ENCODE measurements at regions not wholly inside any gene's neighbourhood (a gene's known extent, or its start where the extent isn't known, plus 50 kb on each side); places are given as distances from the start of the nearest gene placed in this dataset.

DNA sequence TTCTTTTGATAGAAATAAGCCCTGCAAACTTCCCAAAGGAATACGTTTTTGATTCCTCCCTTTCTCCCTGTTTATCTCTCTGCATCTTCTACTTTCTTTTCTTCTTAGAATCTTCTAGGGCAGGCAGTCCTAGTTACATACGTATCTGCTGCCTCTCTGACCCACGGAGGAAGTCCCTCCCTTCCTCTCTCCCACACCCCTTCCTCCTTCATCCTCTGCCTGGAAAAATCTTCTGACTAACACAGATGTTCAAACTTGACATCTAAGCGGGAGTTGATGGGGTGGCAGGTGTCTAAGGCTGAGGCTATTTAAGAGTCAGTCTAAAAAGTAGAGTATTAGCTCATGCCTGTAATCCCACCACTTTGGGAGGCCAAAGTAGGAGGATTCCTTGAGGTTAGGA is 88.6 kb downstream of the MAP1LC3B2 start:
- no peak overlapping the region for H3K27ac Mint-ChIP-seq
- no peaks in the 10 kb centered on the region for H3K36me3 Mint-ChIP-seq (ENCODE audit: low read depth)
- intact Hi-C loops (cut with DNase I, micrococcal nuclease): no loop called here
- DNase-seq (no peak), ATAC-seq (ENCODE audit: poor library complexity) (no peak)
- peaks cover 6% of the 10 kb centered on the region for H3K9me3 Mint-ChIP-seq
- H3K27me3 Mint-ChIP-seq: peaks cover 6% of the 10 kb centered on the region
- Histone ChIP-seq H3K36me3 (ENCODE audit: insufficient read depth, low read length) (no peaks in the 10 kb centered on the region), H3K4me3 (ENCODE audit: low read length) (no peak overlapping the region), H3K27ac (ENCODE audit: low read depth in 1 of 2, low read length in 2 of 2) (no peak overlapping the region), H3K9me3 (ENCODE audit: control insufficient read depth in 1 of 2, insufficient read depth in 1 of 2, low read length in 2 of 2) (peaks cover 0 to 10% of the 10 kb centered on the region in 2 experiments), H3K27me3 (ENCODE audit: control insufficient read depth in 1 of 2, insufficient read depth in 2 of 2, low read length in 2 of 2) (no peaks in the 10 kb centered on the region), H3K4me1 (ENCODE audit: insufficient read depth, low read length) (no peaks in the 10 kb centered on the region)
- POLR2A ChIA-PET: no interaction called here
- peaks cover 5% of the 10 kb centered on the region for H3K4me1 Mint-ChIP-seq (ENCODE audit: low read depth)
- CTCF ChIA-PET: no interaction called here
- TF ChIP-seq, protein P1, sequence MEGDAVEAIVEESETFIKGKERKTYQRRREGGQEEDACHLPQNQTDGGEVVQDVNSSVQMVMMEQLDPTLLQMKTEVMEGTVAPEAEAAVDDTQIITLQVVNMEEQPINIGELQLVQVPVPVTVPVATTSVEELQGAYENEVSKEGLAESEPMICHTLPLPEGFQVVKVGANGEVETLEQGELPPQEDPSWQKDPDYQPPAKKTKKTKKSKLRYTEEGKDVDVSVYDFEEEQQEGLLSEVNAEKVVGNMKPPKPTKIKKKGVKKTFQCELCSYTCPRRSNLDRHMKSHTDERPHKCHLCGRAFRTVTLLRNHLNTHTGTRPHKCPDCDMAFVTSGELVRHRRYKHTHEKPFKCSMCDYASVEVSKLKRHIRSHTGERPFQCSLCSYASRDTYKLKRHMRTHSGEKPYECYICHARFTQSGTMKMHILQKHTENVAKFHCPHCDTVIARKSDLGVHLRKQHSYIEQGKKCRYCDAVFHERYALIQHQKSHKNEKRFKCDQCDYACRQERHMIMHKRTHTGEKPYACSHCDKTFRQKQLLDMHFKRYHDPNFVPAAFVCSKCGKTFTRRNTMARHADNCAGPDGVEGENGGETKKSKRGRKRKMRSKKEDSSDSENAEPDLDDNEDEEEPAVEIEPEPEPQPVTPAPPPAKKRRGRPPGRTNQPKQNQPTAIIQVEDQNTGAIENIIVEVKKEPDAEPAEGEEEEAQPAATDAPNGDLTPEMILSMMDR (IDR thresholded peaks at IDR 0.05): no peak
- H3K4me3 Mint-ChIP-seq: no peak overlapping the region

DNA sequence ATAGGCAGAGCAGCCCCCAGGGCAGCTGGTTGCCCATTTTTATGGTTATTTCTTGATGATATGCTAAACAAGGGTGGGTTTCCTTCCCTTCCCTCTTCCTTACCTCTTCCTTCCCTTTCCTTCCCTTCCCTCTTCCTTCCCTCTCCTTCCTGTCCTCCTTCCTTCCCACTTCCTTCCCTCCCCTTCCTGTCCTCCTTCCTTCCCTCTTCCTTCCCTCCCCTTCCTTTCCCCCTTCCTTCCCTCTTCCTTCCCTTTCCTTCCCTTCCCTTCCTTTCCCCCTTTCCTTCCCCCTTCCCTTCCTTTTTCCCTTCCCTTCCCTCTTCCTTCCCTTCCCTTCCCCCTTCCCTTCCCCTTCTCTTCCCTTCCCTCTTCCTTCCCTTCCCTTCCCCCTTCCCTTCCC is 87.7 kb downstream of the MAP1LC3B2 start:
- Mint-ChIP-seq H3K36me3 (ENCODE audit: low read depth) (no peaks in the 10 kb centered on the region), H3K27ac (no peak overlapping the region), H3K4me3 (no peak overlapping the region), H3K9me3 (peaks cover 6% of the 10 kb centered on the region), H3K4me1 (ENCODE audit: low read depth) (peaks cover 5% of the 10 kb centered on the region), H3K27me3 (peaks cover 6% of the 10 kb centered on the region)
- POLR2A ChIA-PET: no interaction called here
- no peaks in the 10 kb centered on the region for H3K27me3 ChIP-seq (ENCODE audit: control insufficient read depth in 1 of 2, insufficient read depth in 2 of 2, low read length in 2 of 2)
- H3K4me3 ChIP-seq (ENCODE audit: low read length): no peak overlapping the region
- H3K36me3 ChIP-seq (ENCODE audit: insufficient read depth, low read length): no peaks in the 10 kb centered on the region
- intact Hi-C loops (cut with DNase I, micrococcal nuclease): no loop called here
- peaks cover 0 to 10% of the 10 kb centered on the region in 2 experiments for H3K9me3 ChIP-seq (ENCODE audit: control insufficient read depth in 1 of 2, insufficient read depth in 1 of 2, low read length in 2 of 2)
- TF ChIP-seq, protein P1 (IDR thresholded peaks at IDR 0.05): no peak
- no peak for ATAC-seq (ENCODE audit: poor library complexity)
- H3K4me1 ChIP-seq (ENCODE audit: insufficient read depth, low read length): no peaks in the 10 kb centered on the region
- DNase-seq: no peak
- no peak overlapping the region for H3K27ac ChIP-seq (ENCODE audit: low read depth in 1 of 2, low read length in 2 of 2)
- CTCF ChIA-PET: no interaction called here

DNA sequence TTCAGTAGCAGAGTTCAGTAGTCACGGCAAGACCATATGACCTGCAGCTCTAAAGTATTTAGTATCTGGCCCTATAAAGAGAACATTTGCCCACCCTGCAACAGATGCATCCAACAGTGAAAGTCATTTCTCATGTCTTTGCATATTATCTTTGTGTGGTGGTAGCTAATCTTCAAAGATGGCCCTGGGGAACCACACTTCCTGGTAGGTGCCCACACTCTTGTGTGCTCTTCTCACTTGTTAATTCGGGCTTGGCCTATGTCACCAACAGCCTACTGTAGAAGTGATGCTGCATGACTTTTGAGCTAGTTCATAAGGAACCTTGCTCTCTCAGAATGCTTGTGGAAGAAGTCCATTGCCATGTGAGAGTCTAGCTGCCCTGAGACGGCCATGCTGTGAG is 85.6 kb downstream of the MAP1LC3B2 start:
- ATAC-seq (ENCODE audit: poor library complexity): no peak
- intact Hi-C loops (cut with DNase I, micrococcal nuclease): no loop called here
- Mint-ChIP-seq H3K27me3 (peaks cover 6% of the 10 kb centered on the region), H3K4me1 (ENCODE audit: low read depth) (peaks cover 5% of the 10 kb centered on the region), H3K27ac (no peak overlapping the region), H3K4me3 (no peak overlapping the region), H3K36me3 (ENCODE audit: low read depth) (no peaks in the 10 kb centered on the region), H3K9me3 (peaks cover 6% of the 10 kb centered on the region)
- ChIA-PET CTCF (no interaction called here), POLR2A (no interaction called here)
- Histone ChIP-seq H3K4me1 (ENCODE audit: insufficient read depth, low read length) (no peaks in the 10 kb centered on the region), H3K27ac (ENCODE audit: low read depth in 1 of 2, low read length in 2 of 2) (no peak overlapping the region), H3K36me3 (ENCODE audit: insufficient read depth, low read length) (no peaks in the 10 kb centered on the region), H3K4me3 (ENCODE audit: low read length) (no peak overlapping the region), H3K27me3 (ENCODE audit: control insufficient read depth in 1 of 2, insufficient read depth in 2 of 2, low read length in 2 of 2) (no peaks in the 10 kb centered on the region), H3K9me3 (ENCODE audit: control insufficient read depth in 1 of 2, insufficient read depth in 1 of 2, low read length in 2 of 2) (peaks cover 0 to 10% of the 10 kb centered on the region in 2 experiments)
- no peak for DNase-seq
- TF ChIP-seq, protein P1 (IDR thresholded peaks at IDR 0.05): no peak

Data from CD4-positive, alpha-beta T cell (primary cell).